Keratinocyte (primary cell): ENCODE measurements at regions not wholly inside any gene's neighbourhood (a gene's known extent, or its start where the extent isn't known, plus 50 kb on each side); places are given as distances from the start of the nearest gene placed in this dataset.

Experiments used
- DNase-seq: peaks from one replicate; pipeline ENCODE4 v3.0.0-alpha.2; 2011; ENCODE audit warnings: low read depth, missing footprints, low spot score
- FAIRE-seq: peaks from 2 replicates; lab custom pipeline; 2011; peaks lifted over from hg19 to GRCh38; lab: Jason Lieb, UNC
- H2AFZ ChIP-seq: 2 replicates; pipeline ENCODE4 v1.6.0; 2012; ENCODE audit warnings: low read length, control low read depth, inconsistent platforms; ENCODE audit not compliant: control insufficient read depth
- H3K27ac ChIP-seq: 2 replicates; pipeline ENCODE4 v1.5.1; 2011; ENCODE audit warnings: low read length; ENCODE audit not compliant: control insufficient read depth, insufficient read depth
- H3K27me3 ChIP-seq: 3 replicates; pipeline ENCODE4 v1.6.0; 2011; ENCODE audit warnings: low read length; ENCODE audit not compliant: control insufficient read depth, insufficient read depth; ENCODE audit errors: extremely low read depth
- H3K36me3 ChIP-seq, 2 experiments: 2 replicates in 1 of 2; 3 replicates in 1 of 2; pipeline ENCODE4 v1.5.1; 2011; ENCODE audit warnings: low read length in 2 of 2, mild to moderate bottlenecking in 1 of 2; ENCODE audit not compliant: control insufficient read depth in 2 of 2, insufficient read depth in 2 of 2; ENCODE audit errors: extremely low read depth in 1 of 2
- H3K4me1 ChIP-seq: 3 replicates; pipeline ENCODE4 v1.5.1; 2011; ENCODE audit warnings: low read length; ENCODE audit not compliant: control insufficient read depth, insufficient read depth; ENCODE audit errors: extremely low read depth
- H3K4me2 ChIP-seq: 3 replicates; pipeline ENCODE4 v1.6.0; 2011; ENCODE audit warnings: low read depth, low read length; ENCODE audit not compliant: control insufficient read depth, insufficient read depth; ENCODE audit errors: extremely low read depth
- H3K4me3 ChIP-seq, 3 experiments: fragments of 200-600 bp in 1 of 3; sonication (generic) in 1 of 3; 2 replicates in 2 of 3; 3 replicates in 1 of 3; pipeline ENCODE4 v1.5.1; 2011 to 2016; ENCODE audit warnings: low read length in 3 of 3, mild to moderate bottlenecking in 3 of 3, control low read depth in 2 of 3, inconsistent platforms in 1 of 3, low read depth in 1 of 3, mixed read lengths in 1 of 3, mixed run types in 1 of 3, moderate library complexity in 1 of 3; ENCODE audit not compliant: control insufficient read depth in 2 of 3, insufficient read depth in 2 of 3; ENCODE audit errors: extremely low read depth in 1 of 3
- H3K79me2 ChIP-seq: 2 replicates; pipeline ENCODE4 v1.6.0; 2012; ENCODE audit warnings: low read length; ENCODE audit not compliant: control insufficient read depth, insufficient read depth
- H3K9ac ChIP-seq: 3 replicates; pipeline ENCODE4 v1.6.0; 2011; ENCODE audit warnings: low read length; ENCODE audit not compliant: control insufficient read depth, insufficient read depth; ENCODE audit errors: extremely low read depth
- H3K9me1 ChIP-seq: 3 replicates; pipeline ENCODE4 v1.6.0; 2011; ENCODE audit warnings: low read length; ENCODE audit not compliant: control insufficient read depth, insufficient read depth; ENCODE audit errors: extremely low read depth
- H3K9me3 ChIP-seq: 2 replicates; pipeline ENCODE4 v1.5.1; 2012; ENCODE audit warnings: low read depth, low read length; ENCODE audit not compliant: control insufficient read depth
- H4K20me1 ChIP-seq: 3 replicates; pipeline ENCODE4 v1.6.0; 2011; ENCODE audit warnings: low read length; ENCODE audit not compliant: control insufficient read depth, insufficient read depth; ENCODE audit errors: extremely low read depth
- EZH2 ChIP-seq: IDR thresholded peaks from one replicate; pipeline ENCODE4 v1.6.1; 2012; ENCODE audit warnings: inconsistent platforms, mild to moderate bottlenecking, low read length, moderate library complexity
- dilution Hi-C: fragments of 300-500 bp; cut with MboI; formaldehyde crosslinking; loops from one replicate; pipeline ENCODE4 v1.7.0; 2020; ENCODE audit warnings: low sequenced_read_pairs; ENCODE audit not compliant: extremely low pct_ligation_motif_present
- TF ChIP-seq, protein P1 (sequence below), 3 experiments: IDR thresholded peaks in 1 of 3; conservative IDR thresholded peaks in 1 of 3; optimal IDR thresholded peaks in 1 of 3; 2 replicates in 2 of 3; 3 replicates in 1 of 3; pipeline versions ENCODE3 to v1.5.1; 2011; ENCODE audit warnings: low read length in 3 of 3, mild to moderate bottlenecking in 3 of 3, moderate library complexity in 2 of 3, control low read depth in 1 of 3, inconsistent platforms in 1 of 3; ENCODE audit not compliant: insufficient read depth in 2 of 3; ENCODE audit errors: extremely low read depth in 1 of 3

DNA sequence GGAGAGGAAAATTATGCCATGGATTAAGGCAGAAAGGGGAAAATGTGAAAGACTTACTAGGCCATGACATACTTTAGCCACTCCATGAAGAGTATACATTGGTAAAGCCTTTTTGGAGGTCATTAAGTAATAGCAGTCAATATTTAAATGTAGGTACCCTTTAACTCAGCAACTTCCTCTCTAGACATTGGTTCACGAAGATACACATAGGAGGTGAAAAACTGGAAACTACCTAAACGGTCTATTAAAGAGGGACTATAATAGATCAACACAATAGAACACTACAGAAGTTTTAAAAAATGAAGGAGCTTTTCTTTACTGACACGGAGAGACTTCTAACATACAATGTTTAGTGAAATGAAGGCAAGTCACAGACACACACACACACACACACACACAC lies 68.2 kb upstream of the BMAL1 start:
- FAIRE-seq (no peak), DNase-seq (no peak)
- no peak overlapping the region for H3K4me2 ChIP-seq
- no peak overlapping the region for H3K4me3 ChIP-seq
- no peaks in the 10 kb centered on the region for H3K27me3 ChIP-seq
- dilution Hi-C loops, result no loop called here
- no peak for TF ChIP-seq EZH2
- TF ChIP-seq, protein P1, sequence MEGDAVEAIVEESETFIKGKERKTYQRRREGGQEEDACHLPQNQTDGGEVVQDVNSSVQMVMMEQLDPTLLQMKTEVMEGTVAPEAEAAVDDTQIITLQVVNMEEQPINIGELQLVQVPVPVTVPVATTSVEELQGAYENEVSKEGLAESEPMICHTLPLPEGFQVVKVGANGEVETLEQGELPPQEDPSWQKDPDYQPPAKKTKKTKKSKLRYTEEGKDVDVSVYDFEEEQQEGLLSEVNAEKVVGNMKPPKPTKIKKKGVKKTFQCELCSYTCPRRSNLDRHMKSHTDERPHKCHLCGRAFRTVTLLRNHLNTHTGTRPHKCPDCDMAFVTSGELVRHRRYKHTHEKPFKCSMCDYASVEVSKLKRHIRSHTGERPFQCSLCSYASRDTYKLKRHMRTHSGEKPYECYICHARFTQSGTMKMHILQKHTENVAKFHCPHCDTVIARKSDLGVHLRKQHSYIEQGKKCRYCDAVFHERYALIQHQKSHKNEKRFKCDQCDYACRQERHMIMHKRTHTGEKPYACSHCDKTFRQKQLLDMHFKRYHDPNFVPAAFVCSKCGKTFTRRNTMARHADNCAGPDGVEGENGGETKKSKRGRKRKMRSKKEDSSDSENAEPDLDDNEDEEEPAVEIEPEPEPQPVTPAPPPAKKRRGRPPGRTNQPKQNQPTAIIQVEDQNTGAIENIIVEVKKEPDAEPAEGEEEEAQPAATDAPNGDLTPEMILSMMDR (optimal IDR thresholded peaks at IDR 0.05 in 1 of 3, IDR thresholded peaks at IDR 0.05 in 1 of 3, conservative IDR thresholded peaks at IDR 0.05 in 1 of 3; ENCODE audit: extremely low read depth in 1 of 3, insufficient read depth in 2 of 3, low read length in 3 of 3), result no peak
- no peaks in the 10 kb centered on the region for H4K20me1 ChIP-seq
- H2AFZ ChIP-seq, result no peak overlapping the region
- no peaks in the 10 kb centered on the region for H3K9me1 ChIP-seq
- H3K4me1 ChIP-seq, result peaks cover 16% of the 10 kb centered on the region
- H3K9me3 ChIP-seq, result no peaks in the 10 kb centered on the region
- no peak overlapping the region for H3K9ac ChIP-seq
- H3K79me2 ChIP-seq, result no peaks in the 10 kb centered on the region
- no peaks in the 10 kb centered on the region for H3K36me3 ChIP-seq
- H3K27ac ChIP-seq, result no peak overlapping the region

DNA sequence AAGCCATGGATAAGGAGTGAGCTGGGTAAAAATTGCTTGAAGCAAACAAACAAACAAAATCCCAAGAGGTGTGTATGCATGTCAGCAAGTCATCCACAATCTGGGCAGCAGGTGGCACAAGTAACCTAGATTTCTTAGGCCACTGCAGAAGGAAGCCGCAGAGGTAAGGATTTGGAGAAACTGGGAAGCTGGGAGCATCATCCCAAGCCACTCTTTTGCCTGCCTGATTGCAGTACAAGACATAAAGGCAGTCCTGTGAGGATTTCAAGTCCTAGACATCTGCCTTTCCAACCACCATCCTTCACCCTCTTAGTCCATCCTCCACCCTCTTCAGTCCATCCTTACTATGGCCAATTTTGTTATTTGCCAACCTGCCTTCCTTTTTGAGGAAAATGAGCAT lies 67.2 kb upstream of the BMAL1 start:
- Histone ChIP-seq H3K4me1 (peaks cover 26% of the 10 kb centered on the region), H3K9me3 (no peaks in the 10 kb centered on the region), H3K9me1 (no peaks in the 10 kb centered on the region), H2AFZ (no peak overlapping the region), H4K20me1 (no peaks in the 10 kb centered on the region), H3K36me3 (no peaks in the 10 kb centered on the region), H3K27me3 (no peaks in the 10 kb centered on the region), H3K79me2 (no peaks in the 10 kb centered on the region), H3K4me2 (no peak overlapping the region), H3K27ac (no peak overlapping the region), H3K9ac (no peak overlapping the region), H3K4me3 (no peak overlapping the region)
- TF ChIP-seq EZH2, result no peak
- TF ChIP-seq, protein P1 (optimal IDR thresholded peaks at IDR 0.05 in 1 of 3, IDR thresholded peaks at IDR 0.05 in 1 of 3, conservative IDR thresholded peaks at IDR 0.05 in 1 of 3; ENCODE audit: extremely low read depth in 1 of 3, insufficient read depth in 2 of 3, low read length in 3 of 3), result peak; percentile 61 to 89 (median 84)
- no peak for DNase-seq
- peak; percentile 88 for FAIRE-seq
- dilution Hi-C loops, result no loop called here
